GM21717 (cell line): ENCODE measurements at regions not wholly inside any gene's neighbourhood (a gene's known extent, or its start where the extent isn't known, plus 50 kb on each side); places are given as distances from the start of the nearest gene placed in this dataset.
"Not testable (repeated sequence)": the region's sequence is repeated elsewhere in the genome, so short reads cannot be mapped to it uniquely, and the experiment has no call there.

Experiments used
- ATAC-seq: cut with Tn5 transposase; IDR thresholded peaks from one replicate; pipeline ENCODE4 v1.9.1; 2021; ENCODE audit warnings: mild to moderate bottlenecking, moderate library complexity; ENCODE audit not compliant: unreplicated experiment

GRCh38 chr5:86493777-86494176 lies 124.0 kb upstream of the COX7C start:
- no peak for ATAC-seq

- ATAC-seq: no peak
Observed at GRCh38 chr5:86500947-86501346, 116.8 kb upstream of the COX7C start.

GRCh38 chr5:86507574-86507973 lies 110.2 kb upstream of the COX7C start:
- no peak for ATAC-seq

- not testable (repeated sequence) for ATAC-seq
Observed at GRCh38 chr5:86510330-86510915, 107.3 kb upstream of the COX7C start.

GRCh38 chr5:86523718-86524117 lies 94.0 kb upstream of the COX7C start:
- no peak for ATAC-seq

GRCh38 chr5:86525622-86526021 lies 92.1 kb upstream of the COX7C start:
- no peak for ATAC-seq

- ATAC-seq: peak; percentile 55
Observed at GRCh38 chr5:86526811-86527348, 90.9 kb upstream of the COX7C start.

- ATAC-seq: no peak
Observed at GRCh38 chr5:86532429-86532828, 85.3 kb upstream of the COX7C start.

GRCh38 chr5:86536396-86536795 lies 81.3 kb upstream of the COX7C start:
- ATAC-seq: no peak

- peak; percentile 73 for ATAC-seq
Observed at GRCh38 chr5:86542532-86542931, 75.2 kb upstream of the COX7C start.

- no peak for ATAC-seq
Observed at GRCh38 chr5:86546044-86546443, 71.7 kb upstream of the COX7C start.

GRCh38 chr5:86546582-86546981 lies 71.2 kb upstream of the COX7C start:
- no peak for ATAC-seq

GRCh38 chr5:86554638-86555037 lies 63.1 kb upstream of the COX7C start:
- ATAC-seq: no peak

- ATAC-seq: no peak
Observed at GRCh38 chr5:86557920-86558319, 59.8 kb upstream of the COX7C start.

- ATAC-seq: peak; percentile 52
Observed at GRCh38 chr5:86565197-86565789, 52.4 kb upstream of the COX7C start.

GRCh38 chr5:86566030-86566429 lies 51.7 kb upstream of the COX7C start:
- ATAC-seq: not testable (repeated sequence)
